Upper lobe of left lung (tissue), 6 donors: ENCODE measurements at regions not wholly inside any gene's neighbourhood (a gene's known extent, or its start where the extent isn't known, plus 50 kb on each side); places are given as distances from the start of the nearest gene placed in this dataset.

Source experiments
- ATAC-seq, 2 donors: fragments of 200-7000 bp; cut with Tn5 transposase; one replicate each; pipeline ENCODE4 v1.9.1; 2022; ENCODE audit warnings: mild to moderate bottlenecking in 2 of 2, moderate library complexity in 2 of 2; ENCODE audit not compliant: low FRiP score in 2 of 2
- DNase-seq, 2 donors: peaks; one replicate each; pipeline ENCODE4 v3.0.0-alpha.2; 2019 to 2020
- H3K27ac ChIP-seq, 4 donors: fragments of 200-600 bp; sonication (generic); one replicate each; pipeline ENCODE4 v1.5.1; 2016 to 2019
- H3K27me3 ChIP-seq, 4 donors: fragments of 200-600 bp; sonication (generic); one replicate each; pipeline ENCODE4 v1.5.1; 2017 to 2019
- H3K36me3 ChIP-seq, 4 donors: fragments of 200-600 bp; sonication (generic); one replicate each; pipeline ENCODE4 v1.5.1; 2016 to 2019
- H3K4me1 ChIP-seq, 4 donors: fragments of 200-600 bp; sonication (generic); one replicate each; pipeline ENCODE4 v1.5.1; 2018 to 2019
- H3K4me3 ChIP-seq, 4 donors: fragments of 200-600 bp; sonication (generic); one replicate each; pipeline ENCODE4 v1.5.1; 2017 to 2019; ENCODE audit warnings: mild to moderate bottlenecking in 2 of 4, moderate library complexity in 1 of 4
- H3K9me3 ChIP-seq, 4 donors: fragments of 200-600 bp; sonication (generic); one replicate each; pipeline ENCODE4 v1.5.1; 2018 to 2019
- CTCF ChIP-seq, 6 experiments: fragments of 450-650 bp in 4 of 6; fragments of 200-600 bp in 2 of 6; sonication (generic) in 2 of 6; IDR thresholded peaks; one replicate each; pipeline ENCODE4 v1.5.1; 2016 to 2019; ENCODE audit warnings: antibody characterized with exemption in 6 of 6
- EP300 ChIP-seq, 4 donors: sonication (generic); formaldehyde crosslinking; IDR thresholded peaks; one replicate each; pipeline ENCODE4 v1.5.1; 2017; ENCODE audit warnings: antibody characterized with exemption in 4 of 4, control low read depth in 2 of 4
- POLR2A ChIP-seq, 4 donors: fragments of 450-650 bp; IDR thresholded peaks; one replicate each; pipeline ENCODE4 v1.5.1; 2016 to 2017; ENCODE audit warnings: antibody characterized with exemption in 4 of 4, mild to moderate bottlenecking in 2 of 4
- POLR2AphosphoS5 ChIP-seq, 2 donors: sonication (generic); formaldehyde crosslinking; IDR thresholded peaks; one replicate each; pipeline ENCODE4 v1.5.1; 2017; ENCODE audit warnings: antibody characterized with exemption in 2 of 2
- WGBS, 2 donors: methylation state at CpG; one replicate each; pipeline ENCODE4 v1.1.5; 2017 to 2018; 5-methylcytosine and 5-hydroxymethylcytosine counted together
- donor health status: DM: no; HTN: no; CAD: no; lungs with moderate emphysema.
- donor health status: DM: no; HTN: yes; CAD: no; lungs with severe emphysema.

GRCh38 chr15:81555346-81555745 lies 181.3 kb upstream of the TMC3 start:
- Histone ChIP-seq H3K9me3 (no peaks in the 10 kb centered on the region), H3K27ac (no peak overlapping the region), H3K4me1 (no peaks in the 10 kb centered on the region), H3K27me3 (no peaks in the 10 kb centered on the region), H3K4me3 (no peak overlapping the region), H3K36me3 (no peaks in the 10 kb centered on the region)
- DNase-seq (no peak), ATAC-seq (no peak)
- no peak for TF ChIP-seq EP300 (IDR thresholded peaks at IDR 0.05)
- no peak for TF ChIP-seq POLR2AphosphoS5 (IDR thresholded peaks at IDR 0.05)
- TF ChIP-seq POLR2A (IDR thresholded peaks at IDR 0.05) = no peak
- TF ChIP-seq CTCF (IDR thresholded peaks at IDR 0.05) = no peak
- 90 to 96% methylated on average over 4 of the region's 4 CpGs for WGBS, 2 donors

- Histone ChIP-seq H3K4me3 (no peak overlapping the region), H3K27ac (no peak overlapping the region), H3K9me3 (no peaks in the 10 kb centered on the region), H3K36me3 (no peaks in the 10 kb centered on the region), H3K27me3 (no peaks in the 10 kb centered on the region), H3K4me1 (no peaks in the 10 kb centered on the region)
- WGBS, 2 donors = 80 to 85% methylated on average over 7 of the region's 7 CpGs
- no peak for TF ChIP-seq POLR2AphosphoS5 (IDR thresholded peaks at IDR 0.05)
- TF ChIP-seq CTCF (IDR thresholded peaks at IDR 0.05) = no peak
- TF ChIP-seq POLR2A (IDR thresholded peaks at IDR 0.05) = no peak
- no peak for TF ChIP-seq EP300 (IDR thresholded peaks at IDR 0.05)
- ATAC-seq (no peak), DNase-seq (no peak)
Measured at GRCh38 chr15:81548365-81549130, 174.5 kb upstream of the TMC3 start.

GRCh38 chr15:81547521-81548132 lies 173.6 kb upstream of the TMC3 start:
- H3K27me3 ChIP-seq = no peaks in the 10 kb centered on the region
- 90 to 96% methylated on average over 2 of the region's 2 CpGs for WGBS, 2 donors

GRCh38 chr15:81544385-81544784 lies 170.4 kb upstream of the TMC3 start:
- WGBS, 2 donors = 84 to 90% methylated on average over 2 of the region's 2 CpGs

More at GRCh38 chr15:81547521-81548132, 173.6 kb upstream of the TMC3 start:
- no peak for DNase-seq
- H3K27ac ChIP-seq = no peak overlapping the region
- H3K4me3 ChIP-seq = no peak overlapping the region
- H3K9me3 ChIP-seq = no peaks in the 10 kb centered on the region
- no peaks in the 10 kb centered on the region for H3K36me3 ChIP-seq
- H3K4me1 ChIP-seq = no peaks in the 10 kb centered on the region
- no peak for TF ChIP-seq CTCF (IDR thresholded peaks at IDR 0.05)
- no peak for TF ChIP-seq POLR2AphosphoS5 (IDR thresholded peaks at IDR 0.05)
- TF ChIP-seq POLR2A (IDR thresholded peaks at IDR 0.05) = no peak
- TF ChIP-seq EP300 (IDR thresholded peaks at IDR 0.05) = no peak
- ATAC-seq = peak in 1 of 2 donors; percentile 69

More at GRCh38 chr15:81544385-81544784, 170.4 kb upstream of the TMC3 start:
- TF ChIP-seq POLR2AphosphoS5 (IDR thresholded peaks at IDR 0.05) (no peak), POLR2A (IDR thresholded peaks at IDR 0.05) (no peak), EP300 (IDR thresholded peaks at IDR 0.05) (no peak), CTCF (IDR thresholded peaks at IDR 0.05) (no peak)
- Histone ChIP-seq H3K27me3 (no peaks in the 10 kb centered on the region), H3K4me1 (no peaks in the 10 kb centered on the region), H3K4me3 (no peak overlapping the region), H3K9me3 (no peaks in the 10 kb centered on the region), H3K27ac (no peak overlapping the region), H3K36me3 (no peaks in the 10 kb centered on the region)
- no peak for DNase-seq
- ATAC-seq = no peak
